Rectal smooth muscle tissue (tissue), 1 donor: ENCODE measurements at regions not wholly inside any gene's neighbourhood (a gene's known extent, or its start where the extent isn't known, plus 50 kb on each side); places are given as distances from the start of the nearest gene placed in this dataset.

Experiments
- H3K27ac ChIP-seq: one replicate; pipeline ENCODE4 v1.7.0; 2013; ENCODE audit warnings: low read depth, low read length, inconsistent platforms
- H3K27me3 ChIP-seq: one replicate; pipeline ENCODE4 v1.7.0; 2013; ENCODE audit warnings: low read length; ENCODE audit not compliant: control insufficient read depth, insufficient read depth
- H3K36me3 ChIP-seq: one replicate; pipeline ENCODE4 v1.7.0; 2013; ENCODE audit warnings: low read length; ENCODE audit not compliant: control insufficient read depth, insufficient read depth
- H3K4me1 ChIP-seq: one replicate; pipeline ENCODE4 v1.7.0; 2013; ENCODE audit warnings: low read length; ENCODE audit not compliant: control insufficient read depth, insufficient read depth
- H3K4me3 ChIP-seq: one replicate; pipeline ENCODE4 v1.7.0; 2013; ENCODE audit warnings: low read length
- H3K9ac ChIP-seq: one replicate; pipeline ENCODE4 v1.7.0; 2013; ENCODE audit warnings: low read length

- Histone ChIP-seq H3K4me3 (no peak overlapping the region), H3K27ac (no peak overlapping the region), H3K36me3 (no peaks in the 10 kb centered on the region), H3K9ac (no peak overlapping the region), H3K4me1 (no peaks in the 10 kb centered on the region), H3K27me3 (no peaks in the 10 kb centered on the region)
Observed at GRCh38 chr1:81712425-81712824, 88.3 kb upstream of the ADGRL2 start.

- Histone ChIP-seq H3K9ac (no peak overlapping the region), H3K4me1 (no peaks in the 10 kb centered on the region), H3K27ac (no peak overlapping the region), H3K27me3 (no peaks in the 10 kb centered on the region), H3K36me3 (no peaks in the 10 kb centered on the region), H3K4me3 (no peak overlapping the region)
Observed at GRCh38 chr1:81710857-81711256, 89.9 kb upstream of the ADGRL2 start.

GRCh38 chr1:81708250-81708649, 92.5 kb upstream of the ADGRL2 start:
- Histone ChIP-seq H3K27ac (no peak overlapping the region), H3K27me3 (no peaks in the 10 kb centered on the region), H3K9ac (no peak overlapping the region), H3K4me1 (no peaks in the 10 kb centered on the region), H3K4me3 (no peak overlapping the region), H3K36me3 (no peaks in the 10 kb centered on the region)

- H3K4me3 ChIP-seq: no peak overlapping the region
- H3K9ac ChIP-seq: no peak overlapping the region
- H3K27me3 ChIP-seq: no peaks in the 10 kb centered on the region
- no peak overlapping the region for H3K27ac ChIP-seq
- no peaks in the 10 kb centered on the region for H3K4me1 ChIP-seq
- H3K36me3 ChIP-seq: no peaks in the 10 kb centered on the region
Observed at GRCh38 chr1:81706650-81707435, 93.9 kb upstream of the ADGRL2 start.

DNA sequence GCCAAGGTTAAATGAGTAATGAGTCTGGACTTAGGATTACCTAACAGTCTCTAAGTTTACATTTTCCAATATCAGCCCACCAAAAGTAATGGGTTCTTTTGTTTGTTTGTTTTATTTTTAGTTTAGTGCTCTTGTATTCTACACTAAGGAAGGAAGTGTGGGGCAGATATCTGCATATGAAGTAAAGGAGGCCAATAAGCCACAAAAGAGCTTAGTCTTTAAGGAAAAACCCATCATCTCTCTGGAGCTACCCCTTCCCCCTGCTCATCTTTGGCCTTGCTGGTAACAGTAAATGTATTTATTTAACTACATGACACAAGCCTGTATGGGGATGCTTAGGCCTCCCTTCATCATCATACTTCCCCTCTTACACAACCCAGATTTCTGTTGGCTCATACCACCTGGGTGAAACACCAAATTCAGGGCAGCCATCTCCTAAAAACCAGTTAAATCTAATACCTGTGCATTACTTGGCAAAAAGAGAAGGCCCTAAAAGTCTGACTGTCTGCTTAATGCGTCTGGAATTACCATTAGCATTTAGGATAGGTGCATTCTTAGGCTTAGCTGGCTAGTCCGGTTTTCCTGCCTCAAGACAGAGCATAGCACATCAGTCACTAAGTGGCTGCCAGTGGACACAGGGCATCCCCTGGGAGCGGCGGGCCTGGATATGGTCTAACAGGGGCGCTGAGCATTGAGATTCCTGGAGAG, 96.8 kb upstream of the ADGRL2 start:
- no peaks in the 10 kb centered on the region for H3K27me3 ChIP-seq
- H3K4me3 ChIP-seq: no peak overlapping the region
- H3K27ac ChIP-seq: no peak overlapping the region
- no peaks in the 10 kb centered on the region for H3K4me1 ChIP-seq
- H3K36me3 ChIP-seq: no peaks in the 10 kb centered on the region
- H3K9ac ChIP-seq: no peak overlapping the region

- H3K4me1 ChIP-seq: no peaks in the 10 kb centered on the region
- no peaks in the 10 kb centered on the region for H3K27me3 ChIP-seq
- no peak overlapping the region for H3K4me3 ChIP-seq
- H3K27ac ChIP-seq: no peak overlapping the region
- no peak overlapping the region for H3K9ac ChIP-seq
- H3K36me3 ChIP-seq: no peaks in the 10 kb centered on the region
Observed at GRCh38 chr1:81703391-81703755, 97.4 kb upstream of the ADGRL2 start.

- no peaks in the 10 kb centered on the region for H3K27me3 ChIP-seq
- H3K9ac ChIP-seq: no peak overlapping the region
- H3K36me3 ChIP-seq: no peaks in the 10 kb centered on the region
- no peak overlapping the region for H3K27ac ChIP-seq
- no peak overlapping the region for H3K4me3 ChIP-seq
- no peaks in the 10 kb centered on the region for H3K4me1 ChIP-seq
Observed at GRCh38 chr1:81702903-81703302, 97.8 kb upstream of the ADGRL2 start.

DNA sequence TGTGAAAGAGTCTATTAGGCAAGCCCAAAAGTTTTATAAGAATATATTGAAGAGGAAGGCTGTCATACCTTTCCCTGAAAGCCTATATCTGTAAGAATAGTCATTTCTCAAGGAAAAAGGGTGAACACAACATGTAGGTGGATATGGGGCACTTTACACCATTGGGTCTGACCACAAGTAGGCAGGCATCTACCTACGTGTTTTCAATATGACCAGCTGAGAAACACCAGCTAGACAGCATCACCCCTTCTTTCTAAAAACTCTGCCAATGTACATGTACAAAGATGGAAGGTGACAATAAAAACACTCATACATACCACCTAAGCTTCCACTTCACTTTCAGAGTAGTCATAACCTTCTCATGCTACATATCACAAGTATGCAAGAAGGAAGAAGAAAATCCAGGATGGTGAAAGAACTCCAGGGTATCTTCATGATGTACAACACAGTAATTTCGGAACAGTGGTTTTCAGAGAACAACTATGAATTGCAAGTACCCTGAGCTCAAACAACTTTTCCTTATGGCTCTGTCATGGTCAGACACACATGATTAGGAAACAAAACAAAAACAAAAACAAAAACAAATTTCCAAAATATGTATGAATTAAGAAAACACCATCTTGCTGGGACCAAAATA, 98.5 kb upstream of the ADGRL2 start:
- H3K9ac ChIP-seq: no peak overlapping the region
- no peaks in the 10 kb centered on the region for H3K36me3 ChIP-seq
- H3K4me3 ChIP-seq: no peak overlapping the region
- no peaks in the 10 kb centered on the region for H3K4me1 ChIP-seq
- no peaks in the 10 kb centered on the region for H3K27me3 ChIP-seq
- no peak overlapping the region for H3K27ac ChIP-seq

- H3K4me3 ChIP-seq: no peak overlapping the region
- H3K36me3 ChIP-seq: no peaks in the 10 kb centered on the region
- no peak overlapping the region for H3K27ac ChIP-seq
- no peak overlapping the region for H3K9ac ChIP-seq
- no peaks in the 10 kb centered on the region for H3K4me1 ChIP-seq
- no peaks in the 10 kb centered on the region for H3K27me3 ChIP-seq
Observed at GRCh38 chr1:81700728-81701470, 99.8 kb upstream of the ADGRL2 start.

GRCh38 chr1:81699234-81699633, 101.5 kb upstream of the ADGRL2 start:
- Histone ChIP-seq H3K4me3 (no peak overlapping the region), H3K27ac (no peak overlapping the region)

GRCh38 chr1:81695741-81696140, 105.0 kb upstream of the ADGRL2 start:
- Histone ChIP-seq H3K9ac (no peak overlapping the region), H3K4me3 (no peak overlapping the region), H3K27ac (no peak overlapping the region), H3K27me3 (no peaks in the 10 kb centered on the region), H3K4me1 (no peaks in the 10 kb centered on the region), H3K36me3 (no peaks in the 10 kb centered on the region)

More at GRCh38 chr1:81699234-81699633, 101.5 kb upstream of the ADGRL2 start:
- no peaks in the 10 kb centered on the region for H3K36me3 ChIP-seq
- H3K4me1 ChIP-seq: no peaks in the 10 kb centered on the region
- no peak overlapping the region for H3K9ac ChIP-seq
- no peaks in the 10 kb centered on the region for H3K27me3 ChIP-seq

DNA sequence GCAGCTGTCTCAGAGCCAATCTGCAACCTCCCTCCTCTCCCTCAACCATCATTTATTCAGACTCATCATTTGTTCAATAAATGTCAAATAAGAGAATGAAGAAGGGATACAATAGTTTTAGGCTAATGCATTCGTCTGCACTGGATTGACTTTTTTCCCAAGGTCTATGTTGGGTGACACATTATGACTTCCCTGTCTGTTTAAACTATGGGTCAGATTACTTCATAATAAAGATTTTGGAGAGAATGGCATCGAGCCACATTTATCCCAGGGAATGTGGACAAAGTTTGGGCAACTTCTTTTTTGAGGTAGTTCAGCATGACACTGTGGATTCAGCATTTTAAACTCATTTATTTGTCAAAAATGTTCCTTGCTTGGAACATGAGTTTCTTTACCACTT, 107.4 kb upstream of the ADGRL2 start:
- no peak overlapping the region for H3K4me3 ChIP-seq
- no peaks in the 10 kb centered on the region for H3K36me3 ChIP-seq
- no peak overlapping the region for H3K9ac ChIP-seq
- no peaks in the 10 kb centered on the region for H3K4me1 ChIP-seq
- H3K27ac ChIP-seq: no peak overlapping the region
- H3K27me3 ChIP-seq: no peaks in the 10 kb centered on the region
